NCI-H526 treated with DMSO at 0.1 percent for 48 hours (cell line): ENCODE measurements at regions not wholly inside any gene's neighbourhood (a gene's known extent, or its start where the extent isn't known, plus 50 kb on each side); places are given as distances from the start of the nearest gene placed in this dataset.

ENCODE experiments used
- DNase-seq: peaks from one replicate; lab custom pipeline; 2025; lab: John Stamatoyannopoulos, UW

- no peak for DNase-seq
These were observed 77.3 kb upstream of the CDH5 start for GRCh38 chr16:66289051-66289680.

GRCh38 chr16:66287926-66288325 lies 78.6 kb upstream of the CDH5 start:
- DNase-seq = no peak

- no peak for DNase-seq
These were observed 79.1 kb upstream of the CDH5 start for GRCh38 chr16:66287416-66287815.

GRCh38 chr16:66286527-66286926 lies 80.0 kb upstream of the CDH5 start:
- DNase-seq = no peak

GRCh38 chr16:66278604-66279262 lies 87.8 kb upstream of the CDH5 start:
- no peak for DNase-seq

GRCh38 chr16:66278111-66278531 lies 88.4 kb upstream of the CDH5 start:
- DNase-seq = no peak

- DNase-seq = no peak
These were observed 89.0 kb upstream of the CDH5 start for GRCh38 chr16:66277311-66278070.

- DNase-seq = peak; percentile 12
These were observed 90.6 kb upstream of the CDH5 start for GRCh38 chr16:66275775-66276428.

- no peak for DNase-seq
These were observed 92.0 kb upstream of the CDH5 start for GRCh38 chr16:66274335-66275110.

GRCh38 chr16:66273644-66274334 lies 92.7 kb upstream of the CDH5 start:
- no peak for DNase-seq

- no peak for DNase-seq
These were observed 93.4 kb upstream of the CDH5 start for GRCh38 chr16:66273053-66273452.

- DNase-seq = no peak
These were observed 94.0 kb upstream of the CDH5 start for GRCh38 chr16:66272461-66272860.

GRCh38 chr16:66271074-66272060 lies 95.1 kb upstream of the CDH5 start:
- DNase-seq = no peak

- DNase-seq = peak; percentile 2
These were observed 96.1 kb upstream of the CDH5 start for GRCh38 chr16:66270333-66270927.

- no peak for DNase-seq
These were observed 96.7 kb upstream of the CDH5 start for GRCh38 chr16:66269617-66270332.

GRCh38 chr16:66267292-66268014 lies 99.0 kb upstream of the CDH5 start:
- DNase-seq = no peak

GRCh38 chr16:66266436-66267291 lies 99.8 kb upstream of the CDH5 start:
- no peak for DNase-seq
